HG03432 (cell line): ENCODE measurements at regions not wholly inside any gene's neighbourhood (a gene's known extent, or its start where the extent isn't known, plus 50 kb on each side); places are given as distances from the start of the nearest gene placed in this dataset.
"Not testable (repeated sequence)": the region's sequence is repeated elsewhere in the genome, so short reads cannot be mapped to it uniquely, and the experiment has no call there.

Experiments
- ATAC-seq: cut with Tn5 transposase; IDR thresholded peaks from one replicate; pipeline ENCODE4 v1.9.1; 2021; ENCODE audit warnings: mild to moderate bottlenecking, moderate library complexity; ENCODE audit not compliant: unreplicated experiment

GRCh38 chr2:187206471-187206870 is 241.6 kb downstream of the CALCRL start:
- ATAC-seq: no peak

- ATAC-seq: no peak
These were observed 242.0 kb downstream of the CALCRL start for GRCh38 chr2:187206071-187206470.

- ATAC-seq: no peak
These were observed 249.9 kb downstream of the CALCRL start for GRCh38 chr2:187198136-187198535.

GRCh38 chr2:187194049-187194448 is 254.0 kb downstream of the CALCRL start:
- peak; percentile 83 for ATAC-seq

- ATAC-seq: peak; percentile 66
These were observed 259.0 kb downstream of the CALCRL start for GRCh38 chr2:187188783-187189631.

GRCh38 chr2:187187519-187187918 is 260.5 kb downstream of the CALCRL start:
- no peak for ATAC-seq

- no peak for ATAC-seq
These were observed 267.5 kb downstream of the CALCRL start for GRCh38 chr2:187180529-187180928.

GRCh38 chr2:187178876-187179275 is 269.2 kb downstream of the CALCRL start:
- ATAC-seq: not testable (repeated sequence)

- no peak for ATAC-seq
These were observed 270.8 kb downstream of the CALCRL start for GRCh38 chr2:187177253-187177652.

GRCh38 chr2:187174582-187174981 is 273.5 kb downstream of the CALCRL start:
- no peak for ATAC-seq

GRCh38 chr2:187171318-187171717 is 276.7 kb downstream of the CALCRL start:
- ATAC-seq: peak; percentile 42

GRCh38 chr2:187169864-187170263 is 278.2 kb downstream of the CALCRL start:
- ATAC-seq: no peak

GRCh38 chr2:187168720-187169713 is 279.0 kb downstream of the CALCRL start:
- peak; percentile 78 for ATAC-seq

GRCh38 chr2:187167491-187167890 is 280.6 kb downstream of the CALCRL start:
- no peak for ATAC-seq

- peak; percentile 26 for ATAC-seq
These were observed 282.0 kb downstream of the CALCRL start for GRCh38 chr2:187165936-187166610.

- no peak for ATAC-seq
These were observed 289.6 kb downstream of the CALCRL start for GRCh38 chr2:187158452-187158851.

GRCh38 chr2:187157046-187157445 is 291.0 kb downstream of the CALCRL start:
- ATAC-seq: no peak

GRCh38 chr2:187155476-187155875 is 292.6 kb downstream of the CALCRL start:
- ATAC-seq: no peak

GRCh38 chr2:187150670-187151069 is 297.4 kb downstream of the CALCRL start:
- no peak for ATAC-seq

GRCh38 chr2:187148059-187148714 is 299.2 kb upstream of the ZSWIM2 start:
- ATAC-seq: peak; percentile 65
